Endothelial cell of umbilical vein (primary cell): ENCODE measurements at regions not wholly inside any gene's neighbourhood (a gene's known extent, or its start where the extent isn't known, plus 50 kb on each side); places are given as distances from the start of the nearest gene placed in this dataset.

Experiments
- BruUV-seq: library from RNA; stranded (reverse); fragments of 400-500 nt; replicated peaks from 2 replicates; lab custom pipeline; 2021; lab: Mats Ljungman, UMichigan
- CTCF ChIA-PET: fragments of 300-600, 350-600 bp; sonication (Branson Sonifier 250); formaldehyde crosslinking; loops from one replicate; lab custom pipeline; 2021; ENCODE audit warnings: antibody characterized with exemption, inconsistent platforms; lab: Charles Lee
- POLR2A ChIA-PET: fragments of 300-600, 350-600 bp; sonication (Branson Sonifier 250); formaldehyde crosslinking; loops from one replicate; lab custom pipeline; 2021; ENCODE audit warnings: antibody characterized with exemption, inconsistent platforms; lab: Charles Lee
- DNase-seq: peaks from one replicate; pipeline ENCODE4 v3.0.0-alpha.2; 2011; ENCODE audit warnings: low read depth, low spot score
- FAIRE-seq: peaks from 2 replicates; lab custom pipeline; 2011; peaks lifted over from hg19 to GRCh38; lab: Jason Lieb, UNC
- H2AFZ ChIP-seq: 2 replicates; pipeline ENCODE4 v1.6.0; 2012; ENCODE audit warnings: low read depth, low read length, control low read depth, inconsistent platforms
- H3K27ac ChIP-seq: 2 replicates; pipeline ENCODE4 v1.5.1; 2011; ENCODE audit warnings: low read depth, mild to moderate bottlenecking, control low read depth, low read length, moderate library complexity; ENCODE audit not compliant: insufficient read depth
- H3K27me3 ChIP-seq, 2 experiments: 2 replicates each; pipeline versions ENCODE4 v1.6.0 to v1.6.1; 2011; ENCODE audit warnings: low read length in 2 of 2, mixed read lengths in 1 of 2; ENCODE audit not compliant: control insufficient read depth in 2 of 2, insufficient read depth in 2 of 2
- H3K36me3 ChIP-seq, 2 experiments: 2 replicates in 1 of 2; 3 replicates in 1 of 2; pipeline ENCODE4 v1.5.1; 2011; ENCODE audit warnings: low read length in 2 of 2, mild to moderate bottlenecking in 1 of 2, moderate library complexity in 1 of 2; ENCODE audit not compliant: control insufficient read depth in 2 of 2, insufficient read depth in 2 of 2; ENCODE audit errors: extremely low read depth in 1 of 2
- H3K4me1 ChIP-seq: 3 replicates; pipeline ENCODE4 v1.5.1; 2011; ENCODE audit warnings: mild to moderate bottlenecking, low read length; ENCODE audit not compliant: control insufficient read depth, insufficient read depth; ENCODE audit errors: extremely low read depth
- H3K4me2 ChIP-seq: 2 replicates; pipeline ENCODE4 v1.6.1; 2011; ENCODE audit warnings: low read length, control low read depth, mixed read lengths; ENCODE audit not compliant: insufficient read depth
- H3K4me3 ChIP-seq, 3 experiments: fragments of 200-600 bp in 1 of 3; sonication (generic), shearing (Covaris generic) in 1 of 3; replicated peaks in 1 of 3; 2 replicates each; pipeline ENCODE4 v1.5.1; 2011 to 2016; ENCODE audit warnings: control low read depth in 3 of 3, low read length in 3 of 3, mild to moderate bottlenecking in 2 of 3, inconsistent platforms in 1 of 3, low read depth in 1 of 3, moderate library complexity in 1 of 3; ENCODE audit not compliant: insufficient read depth in 1 of 3
- H3K79me2 ChIP-seq: 2 replicates; pipeline ENCODE4 v1.6.0; 2012; ENCODE audit warnings: low read length, inconsistent platforms; ENCODE audit not compliant: control insufficient read depth, insufficient read depth
- H3K9ac ChIP-seq: replicated peaks from 2 replicates; pipeline ENCODE3; 2011; ENCODE audit warnings: low read length, control low read depth; ENCODE audit not compliant: insufficient read depth; ENCODE audit errors: extremely low read depth
- H3K9me1 ChIP-seq: replicated peaks from 3 replicates; pipeline ENCODE4 v1.6.0; 2011; ENCODE audit warnings: mild to moderate bottlenecking, low read length; ENCODE audit not compliant: control insufficient read depth, insufficient read depth; ENCODE audit errors: extremely low read depth
- H3K9me3 ChIP-seq: replicated peaks from 2 replicates; pipeline ENCODE4 v1.5.1; 2012; ENCODE audit warnings: low read length, inconsistent platforms; ENCODE audit not compliant: control insufficient read depth, insufficient read depth
- H4K20me1 ChIP-seq: replicated peaks from 2 replicates; pipeline ENCODE3; 2011; ENCODE audit warnings: mild to moderate bottlenecking, low read length; ENCODE audit not compliant: control insufficient read depth, insufficient read depth; ENCODE audit errors: extremely low read depth
- CTCF ChIP-seq, 2 donors: IDR thresholded peaks; 1 replicate in 1 of 2; 2 replicates in 1 of 2; pipeline ENCODE4 v1.5.1; 2011; ENCODE audit warnings: low read length in 2 of 2, mild to moderate bottlenecking in 2 of 2, moderate library complexity in 2 of 2, control low read depth in 1 of 2, inconsistent platforms in 1 of 2, low read depth in 1 of 2; ENCODE audit not compliant: insufficient read depth in 1 of 2; ENCODE audit errors: extremely low read depth in 1 of 2
- EZH2 ChIP-seq: IDR thresholded peaks from 2 replicates; pipeline ENCODE4 v1.6.1; 2012; ENCODE audit warnings: borderline replicate concordance, low read depth, mild to moderate bottlenecking, moderate library complexity, low read length, inconsistent platforms; ENCODE audit not compliant: severe bottlenecking
- FOS ChIP-seq: IDR thresholded peaks from 2 replicates; pipeline ENCODE4 v1.6.1; 2011; ENCODE audit warnings: mild to moderate bottlenecking, low read length, moderate library complexity, borderline replicate concordance; ENCODE audit not compliant: insufficient read depth
- GATA2 ChIP-seq: IDR thresholded peaks from 2 replicates; pipeline ENCODE4 v1.7.0; 2011; ENCODE audit warnings: low read depth, mild to moderate bottlenecking, moderate library complexity, mixed read lengths, low read length; ENCODE audit not compliant: insufficient read length, insufficient read depth
- MAX ChIP-seq: IDR thresholded peaks from 2 replicates; pipeline ENCODE4 v1.6.1; 2011; ENCODE audit not compliant: insufficient read depth, insufficient read length
- MYC ChIP-seq: IDR thresholded peaks from one replicate; pipeline ENCODE4 v1.6.1; 2011; ENCODE audit warnings: mild to moderate bottlenecking, low read depth, low read length
- POLR2A ChIP-seq: IDR thresholded peaks from 2 replicates; pipeline ENCODE4 v1.6.1; 2012; ENCODE audit warnings: low read depth, mild to moderate bottlenecking, control low read depth, low read length
- POLR2AphosphoS5 ChIP-seq: IDR thresholded peaks from 2 replicates; pipeline ENCODE4 v1.6.1; 2012; ENCODE audit warnings: low read depth, mild to moderate bottlenecking, control low read depth, low read length, moderate library complexity; ENCODE audit not compliant: insufficient read depth
- dilution Hi-C: fragments of 300-500 bp; cut with MboI; formaldehyde crosslinking; loops from one replicate; pipeline ENCODE4 v1.15.0; 2019; ENCODE audit warnings: low sequenced_read_pairs; ENCODE audit not compliant: extremely low pct_ligation_motif_present
- intact Hi-C: fragments of 100-400 bp; cut with micrococcal nuclease; formaldehyde crosslinking; loops from one replicate; pipeline ENCODE4 v1.10.0; 2022

GRCh38 chr6:27119761-27120160 lies 127.7 kb upstream of the PRSS16 start:
- TF ChIP-seq FOS: no peak
- no peak for TF ChIP-seq CTCF (IDR thresholded peaks at IDR 0.05; ENCODE audit: extremely low read depth in 1 of 2, insufficient read depth in 1 of 2, low read depth in 1 of 2, low read length in 2 of 2)
- TF ChIP-seq POLR2AphosphoS5: no peak
- no peak for TF ChIP-seq GATA2
- TF ChIP-seq POLR2A: no peak
- no peak for TF ChIP-seq EZH2
- TF ChIP-seq MYC: no peak
- CTCF ChIA-PET: no interaction called here
- Histone ChIP-seq H3K9me1 (no peaks in the 10 kb centered on the region), H2AFZ (no peak overlapping the region), H3K27me3 (peaks cover 0 to 4% of the 10 kb centered on the region in 2 experiments), H3K36me3 (no peaks in the 10 kb centered on the region), H3K9ac (no peak overlapping the region), H3K4me1 (no peaks in the 10 kb centered on the region), H3K4me3 (no peak overlapping the region), H4K20me1 (no peaks in the 10 kb centered on the region), H3K79me2 (no peaks in the 10 kb centered on the region), H3K27ac (no peak overlapping the region), H3K9me3 (no peaks in the 10 kb centered on the region), H3K4me2 (no peak overlapping the region)
- intact Hi-C loops: no loop called here
- BruUV-seq: no TSS peak
- dilution Hi-C loops: no loop called here
- POLR2A ChIA-PET: no interaction called here
- no peak for DNase-seq
- FAIRE-seq: no peak

- H4K20me1 ChIP-seq: no peaks in the 10 kb centered on the region
- H3K4me1 ChIP-seq: no peaks in the 10 kb centered on the region
- no peak overlapping the region for H3K27ac ChIP-seq
- no peak for TF ChIP-seq GATA2
- no peak for TF ChIP-seq FOS
- no peak for TF ChIP-seq EZH2
- TF ChIP-seq MAX: no peak
- no peak for TF ChIP-seq MYC
- TF ChIP-seq POLR2A: no peak
- H3K27me3 ChIP-seq: peaks cover 0 to 4% of the 10 kb centered on the region in 2 experiments
- no peak overlapping the region for H3K4me3 ChIP-seq
- no peaks in the 10 kb centered on the region for H3K9me3 ChIP-seq
- H3K79me2 ChIP-seq: no peaks in the 10 kb centered on the region
- DNase-seq: no peak
- POLR2A ChIA-PET: no interaction called here
- H3K9me1 ChIP-seq: no peaks in the 10 kb centered on the region
- no TSS peak for BruUV-seq
- H2AFZ ChIP-seq: no peak overlapping the region
- CTCF ChIA-PET: no interaction called here
- intact Hi-C loops: no loop called here
- dilution Hi-C loops: no loop called here
- H3K4me2 ChIP-seq: no peak overlapping the region
- no peak for FAIRE-seq
- no peaks in the 10 kb centered on the region for H3K36me3 ChIP-seq
- no peak overlapping the region for H3K9ac ChIP-seq
These were observed 125.9 kb upstream of the PRSS16 start for GRCh38 chr6:27121640-27122039.
